ENCODE measurements at regions not wholly inside any gene's neighbourhood (a gene's known extent, or its start where the extent isn't known, plus 50 kb on each side); places are given as distances from the start of the nearest gene placed in this dataset.
"Not testable (repeated sequence)": the region's sequence is repeated elsewhere in the genome, so short reads cannot be mapped to it uniquely, and the experiment has no call there.

- no peak for DNase-seq (ENCODE audit: low spot score)
Observed at GRCh38 chr13:63337041-63337440, 1921.4 kb upstream of the PCDH20 start.

GRCh38 chr13:63336549-63336948, 1920.9 kb upstream of the PCDH20 start:
- no peak for DNase-seq (ENCODE audit: low spot score)

- no peak for DNase-seq (ENCODE audit: low spot score)
Observed at GRCh38 chr13:63327584-63327983, 1911.9 kb upstream of the PCDH20 start.

GRCh38 chr13:63323441-63323840, 1907.8 kb upstream of the PCDH20 start:
- no peak for DNase-seq (ENCODE audit: low spot score)

- no peak for DNase-seq (ENCODE audit: low spot score)
Observed at GRCh38 chr13:63311587-63311986, 1895.9 kb upstream of the PCDH20 start.

GRCh38 chr13:63308549-63309165, 1893.0 kb upstream of the PCDH20 start:
- DNase-seq (ENCODE audit: low spot score), result no peak

GRCh38 chr13:63307228-63307627, 1891.6 kb upstream of the PCDH20 start:
- no peak for DNase-seq (ENCODE audit: low spot score)

GRCh38 chr13:63305641-63306133, 1890.0 kb upstream of the PCDH20 start:
- no peak for DNase-seq (ENCODE audit: low spot score)

GRCh38 chr13:63304497-63304896, 1888.8 kb upstream of the PCDH20 start:
- DNase-seq (ENCODE audit: low spot score), result no peak

- no peak for DNase-seq (ENCODE audit: low spot score)
Observed at GRCh38 chr13:63299866-63300394, 1884.3 kb upstream of the PCDH20 start.

- DNase-seq (ENCODE audit: low spot score), result no peak
Observed at GRCh38 chr13:63297163-63297562, 1881.5 kb upstream of the PCDH20 start.

GRCh38 chr13:63291701-63292100, 1876.1 kb upstream of the PCDH20 start:
- DNase-seq (ENCODE audit: low spot score), result no peak

GRCh38 chr13:63288576-63288975, 1872.9 kb upstream of the PCDH20 start:
- DNase-seq (ENCODE audit: low spot score), result no peak

GRCh38 chr13:63287926-63288325, 1872.3 kb upstream of the PCDH20 start:
- DNase-seq (ENCODE audit: low spot score), result no peak

GRCh38 chr13:63285426-63285825, 1869.8 kb upstream of the PCDH20 start:
- DNase-seq (ENCODE audit: low spot score), result no peak

- no peak for DNase-seq (ENCODE audit: low spot score)
Observed at GRCh38 chr13:63279136-63279535, 1863.5 kb upstream of the PCDH20 start.

GRCh38 chr13:63274772-63275171, 1859.1 kb upstream of the PCDH20 start:
- DNase-seq (ENCODE audit: low spot score), result no peak

- DNase-seq (ENCODE audit: low spot score), result no peak
Observed at GRCh38 chr13:63249411-63250187, 1834.0 kb upstream of the PCDH20 start.

GRCh38 chr13:63236667-63237396, 1821.2 kb upstream of the PCDH20 start:
- not testable (repeated sequence) for DNase-seq (ENCODE audit: low spot score)

GRCh38 chr13:63218596-63218995, 1802.9 kb upstream of the PCDH20 start:
- not testable (repeated sequence) for DNase-seq (ENCODE audit: low spot score)

- DNase-seq (ENCODE audit: low spot score), result no peak
Observed at GRCh38 chr13:63209330-63210017, 1793.8 kb upstream of the PCDH20 start.

- DNase-seq (ENCODE audit: low spot score), result no peak
Observed at GRCh38 chr13:63208826-63209225, 1793.2 kb upstream of the PCDH20 start.
